K562 (cell line): ENCODE measurements at regions not wholly inside any gene's neighbourhood (a gene's known extent, or its start where the extent isn't known, plus 50 kb on each side); places are given as distances from the start of the nearest gene placed in this dataset.
A peak's percentile ranks its signal among the peaks of the same experiment; 100 is the strongest.

Experiments
- BHLHE40 ChIP-seq: IDR thresholded peaks from 2 replicates; pipeline ENCODE4 v1.6.1; 2011; ENCODE audit warnings: low read length, improper control_type of control experiment
- ELF4 ChIP-seq: fragments of 450-650 bp; formaldehyde crosslinking; IDR thresholded peaks from 2 replicates; pipeline ENCODE4 v1.4.0; 2022; ENCODE audit warnings: missing genetic modification characterization
- HNRNPH1 ChIP-seq: fragments of 200-400 bp; formaldehyde crosslinking; optimal IDR thresholded peaks from 2 replicates; pipeline ENCODE3; 2017; ENCODE audit warnings: low read depth, mild to moderate bottlenecking, low read length, moderate library complexity
- OTX1 ChIP-seq: fragments of 450-650 bp; formaldehyde crosslinking; IDR thresholded peaks from 2 replicates; pipeline ENCODE4 v1.4.0; 2022; ENCODE audit warnings: mild to moderate bottlenecking
- SIRT6 ChIP-seq: IDR thresholded peaks from one replicate; pipeline ENCODE4 v1.6.1; 2012; ENCODE audit warnings: low read depth, mild to moderate bottlenecking, control low read depth, inconsistent platforms, low read length, moderate library complexity
- SRF ChIP-seq, 2 experiments: fragments of 250-450, 450-650 bp in 1 of 2; sonication (Bioruptor Pico) in 1 of 2; sonication (generic) in 1 of 2; formaldehyde crosslinking; IDR thresholded peaks; 2 replicates each; pipeline versions ENCODE4 v1.5.0 to v1.5.1; 2020 to 2022; ENCODE audit warnings: mild to moderate bottlenecking in 1 of 2, missing genetic modification reagents in 1 of 2
- THRAP3 ChIP-seq: fragments of 450-650 bp; IDR thresholded peaks from 2 replicates; pipeline ENCODE4 v1.6.1; 2016; ENCODE audit warnings: mild to moderate bottlenecking, inconsistent platforms, borderline replicate concordance
- XRCC5 ChIP-seq: fragments of 200-400 bp; formaldehyde crosslinking; IDR thresholded peaks from 2 replicates; pipeline ENCODE4 v1.6.1; 2017; ENCODE audit warnings: low read depth, mild to moderate bottlenecking, low read length
- ZEB2 ChIP-seq: fragments of 450-650 bp; IDR thresholded peaks from 2 replicates; pipeline ENCODE4 v1.6.1; 2016
- ZNF217 ChIP-seq: sonication (generic); formaldehyde crosslinking; IDR thresholded peaks from 2 replicates; pipeline ENCODE4 v1.8.0; 2022; ENCODE audit warnings: mild to moderate bottlenecking, missing genetic modification reagents
- ZNF655 ChIP-seq: fragments of 250-450 bp; sonication (Bioruptor Pico); IDR thresholded peaks from 2 replicates; pipeline ENCODE4 v1.5.0; 2021
- TF ChIP-seq, protein P1 (sequence below): fragments of 450-650 bp; IDR thresholded peaks from 2 replicates; pipeline ENCODE4 v1.6.1; 2016; ENCODE audit warnings: borderline replicate concordance

DNA sequence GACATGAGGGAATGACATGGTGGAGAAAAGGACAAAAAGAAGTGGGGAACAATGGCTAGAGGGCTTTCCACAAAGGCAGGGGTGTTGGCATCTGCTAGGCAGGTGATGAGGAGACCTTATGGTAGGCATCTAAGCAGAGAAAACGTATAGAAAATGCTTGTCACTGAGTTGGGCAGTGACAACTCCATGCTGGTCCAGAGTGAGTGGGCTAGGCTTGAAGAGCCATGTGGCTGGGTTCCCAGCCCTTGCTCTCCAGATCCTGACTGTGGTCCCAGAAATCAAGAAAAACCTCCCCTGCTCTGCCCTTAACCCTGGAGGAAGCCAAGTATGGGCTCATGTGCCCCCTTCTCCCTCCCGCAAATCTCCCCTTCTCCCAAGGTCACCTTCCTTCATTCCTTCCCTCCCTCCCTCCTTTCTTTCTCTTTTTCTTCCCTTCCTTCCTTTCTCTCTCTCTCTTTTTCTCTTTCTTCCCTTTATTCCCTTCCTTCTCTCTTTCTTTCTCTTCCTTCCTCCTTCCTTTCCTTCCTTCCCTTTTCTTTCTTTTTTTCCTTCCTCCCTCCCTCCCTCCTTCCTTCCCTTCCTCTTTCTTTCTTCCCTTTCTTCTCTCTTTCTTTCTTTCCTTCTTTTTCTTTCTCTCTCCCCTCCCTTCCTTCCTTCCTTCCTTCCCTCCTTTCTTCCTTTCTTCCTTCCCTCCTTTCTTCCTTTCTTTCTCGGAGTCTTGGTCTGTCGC, 102.8 kb downstream of the NAV1 start (continued):
- TF ChIP-seq SIRT6 (no peak), SRF (CRISPR knock-in tag; IDR thresholded peaks at IDR 0.05) (no peak), ELF4 (CRISPR knock-in tag) (peak; percentile 69; the same call in 1 of the 2 replicates), BHLHE40 (no peak), HNRNPH1 (no peak), ZNF655 (CRISPR knock-in tag) (no peak), XRCC5 (no peak), OTX1 (peak; percentile 84), ZEB2 (no peak), THRAP3 (0 out of 2 replicates have a peak, but pooled peaks have one; percentile 64), ZNF217 (no peak)
- TF ChIP-seq, protein P1, sequence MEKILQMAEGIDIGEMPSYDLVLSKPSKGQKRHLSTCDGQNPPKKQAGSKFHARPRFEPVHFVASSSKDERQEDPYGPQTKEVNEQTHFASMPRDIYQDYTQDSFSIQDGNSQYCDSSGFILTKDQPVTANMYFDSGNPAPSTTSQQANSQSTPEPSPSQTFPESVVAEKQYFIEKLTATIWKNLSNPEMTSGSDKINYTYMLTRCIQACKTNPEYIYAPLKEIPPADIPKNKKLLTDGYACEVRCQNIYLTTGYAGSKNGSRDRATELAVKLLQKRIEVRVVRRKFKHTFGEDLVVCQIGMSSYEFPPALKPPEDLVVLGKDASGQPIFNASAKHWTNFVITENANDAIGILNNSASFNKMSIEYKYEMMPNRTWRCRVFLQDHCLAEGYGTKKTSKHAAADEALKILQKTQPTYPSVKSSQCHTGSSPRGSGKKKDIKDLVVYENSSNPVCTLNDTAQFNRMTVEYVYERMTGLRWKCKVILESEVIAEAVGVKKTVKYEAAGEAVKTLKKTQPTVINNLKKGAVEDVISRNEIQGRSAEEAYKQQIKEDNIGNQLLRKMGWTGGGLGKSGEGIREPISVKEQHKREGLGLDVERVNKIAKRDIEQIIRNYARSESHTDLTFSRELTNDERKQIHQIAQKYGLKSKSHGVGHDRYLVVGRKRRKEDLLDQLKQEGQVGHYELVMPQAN = 0 out of 2 replicates have a peak, but pooled peaks have one; percentile 19
